Caco-2 (cell line): ENCODE measurements at regions not wholly inside any gene's neighbourhood (a gene's known extent, or its start where the extent isn't known, plus 50 kb on each side); places are given as distances from the start of the nearest gene placed in this dataset.

Source experiments
- BruUV-seq: library from RNA; stranded (reverse); fragments of 400-500 nt; replicated peaks from 2 replicates; lab custom pipeline; 2021; lab: Mats Ljungman, UMichigan
- CTCF ChIA-PET: fragments of 300-600 bp; sonication (Branson Sonifier 250); formaldehyde crosslinking; loops from one replicate; lab custom pipeline; 2022; ENCODE audit warnings: antibody characterized with exemption; lab: Charles Lee
- POLR2A ChIA-PET: fragments of 300-600 bp; sonication (Branson Sonifier 250); formaldehyde crosslinking; loops from one replicate; lab custom pipeline; 2022; ENCODE audit warnings: antibody characterized with exemption; lab: Charles Lee
- DNase-seq, 2 experiments: peaks; one replicate each; pipeline versions ENCODE4 v3.0.0 to v3.0.0-alpha.2; 2020 to 2022
- H3K27me3 ChIP-seq: replicated peaks from 2 replicates; pipeline ENCODE4 v1.6.0; 2011; ENCODE audit warnings: low read length; ENCODE audit not compliant: control insufficient read depth, insufficient read depth
- H3K36me3 ChIP-seq: 2 replicates; pipeline ENCODE4 v1.5.1; 2011; ENCODE audit warnings: low read length; ENCODE audit not compliant: control insufficient read depth, insufficient read depth
- H3K4me1 ChIP-seq: fragments of 250-450 bp; sonication (Bioruptor Pico); 2 replicates; pipeline ENCODE4 v1.5.1; 2020; ENCODE audit warnings: mild to moderate bottlenecking
- H3K4me3 ChIP-seq: 2 replicates; pipeline ENCODE4 v1.5.1; 2011; ENCODE audit warnings: low read depth, mild to moderate bottlenecking, control low read depth, low read length
- H3K9me3 ChIP-seq: fragments of 250-450 bp; sonication (Bioruptor Pico); 2 replicates; pipeline ENCODE4 v1.5.1; 2020; ENCODE audit warnings: mild to moderate bottlenecking, moderate library complexity
- H3K27ac Mint-ChIP-seq: one replicate; pipeline ENCODE4 v1.8.0; 2022; ENCODE audit warnings: mixed read lengths; ENCODE audit not compliant: unreplicated experiment
- H3K27me3 Mint-ChIP-seq: one replicate; pipeline ENCODE4 v1.8.0; 2022; ENCODE audit warnings: mixed read lengths; ENCODE audit not compliant: insufficient read depth, unreplicated experiment
- H3K36me3 Mint-ChIP-seq: one replicate; pipeline ENCODE4 v1.8.0; 2022; ENCODE audit warnings: mild to moderate bottlenecking, mixed read lengths; ENCODE audit not compliant: insufficient read depth, unreplicated experiment
- H3K4me1 Mint-ChIP-seq: one replicate; pipeline ENCODE4 v1.8.0; 2022; ENCODE audit warnings: low read depth, mixed read lengths; ENCODE audit not compliant: unreplicated experiment
- H3K4me3 Mint-ChIP-seq: one replicate; pipeline ENCODE4 v1.8.0; 2022; ENCODE audit warnings: mild to moderate bottlenecking, moderate library complexity, mixed read lengths; ENCODE audit not compliant: unreplicated experiment
- H3K9me3 Mint-ChIP-seq: one replicate; pipeline ENCODE4 v1.8.0; 2022; ENCODE audit warnings: mixed read lengths; ENCODE audit not compliant: unreplicated experiment
- intact Hi-C: fragments of 100-400 bp; cut with micrococcal nuclease; formaldehyde crosslinking; loops from one replicate; pipeline ENCODE4 v1.10.0; 2022; ENCODE audit not compliant: unreplicated experiment
- TF ChIP-seq, protein P1 (sequence below), 2 experiments: fragments of 200-600 bp in 1 of 2; IDR thresholded peaks; 1 replicate in 1 of 2; 2 replicates in 1 of 2; pipeline versions ENCODE4 v1.5.1 to v1.8.0; 2011 to 2022; ENCODE audit warnings: antibody characterized with exemption in 1 of 2, control low read depth in 1 of 2, inconsistent platforms in 1 of 2, low read depth in 1 of 2, low read length in 1 of 2, mild to moderate bottlenecking in 1 of 2, moderate library complexity in 1 of 2; ENCODE audit not compliant: insufficient read depth in 1 of 2, severe bottlenecking in 1 of 2, unreplicated experiment in 1 of 2

DNA sequence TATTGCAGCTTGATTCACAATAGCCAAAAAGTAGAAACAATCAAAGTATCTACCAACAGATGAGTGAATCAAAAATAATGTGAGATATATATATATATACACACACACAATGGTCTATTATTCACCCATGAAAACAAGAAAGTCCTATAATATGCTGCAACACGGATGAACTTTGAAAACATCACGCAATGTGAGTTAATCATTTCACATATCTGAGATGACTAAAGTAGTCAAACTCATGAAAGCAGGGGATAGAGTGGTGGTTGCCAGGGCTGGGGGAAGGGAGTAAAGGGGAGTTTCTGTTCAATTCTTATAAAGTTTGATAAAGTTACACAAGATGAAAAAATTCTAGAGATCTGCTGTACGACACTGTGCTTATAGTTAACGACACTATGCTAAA lies 1234.8 kb downstream of the MRPL39 start:
- Histone ChIP-seq H3K4me1 (no peaks in the 10 kb centered on the region), H3K27me3 (no peaks in the 10 kb centered on the region), H3K4me3 (no peak overlapping the region), H3K9me3 (no peaks in the 10 kb centered on the region), H3K36me3 (no peaks in the 10 kb centered on the region)
- Mint-ChIP-seq H3K36me3 (no peaks in the 10 kb centered on the region), H3K4me3 (no peak overlapping the region), H3K9me3 (no peaks in the 10 kb centered on the region), H3K4me1 (no peaks in the 10 kb centered on the region), H3K27ac (no peak overlapping the region), H3K27me3 (no peaks in the 10 kb centered on the region)
- BruUV-seq, result no TSS peak
- TF ChIP-seq, protein P1, sequence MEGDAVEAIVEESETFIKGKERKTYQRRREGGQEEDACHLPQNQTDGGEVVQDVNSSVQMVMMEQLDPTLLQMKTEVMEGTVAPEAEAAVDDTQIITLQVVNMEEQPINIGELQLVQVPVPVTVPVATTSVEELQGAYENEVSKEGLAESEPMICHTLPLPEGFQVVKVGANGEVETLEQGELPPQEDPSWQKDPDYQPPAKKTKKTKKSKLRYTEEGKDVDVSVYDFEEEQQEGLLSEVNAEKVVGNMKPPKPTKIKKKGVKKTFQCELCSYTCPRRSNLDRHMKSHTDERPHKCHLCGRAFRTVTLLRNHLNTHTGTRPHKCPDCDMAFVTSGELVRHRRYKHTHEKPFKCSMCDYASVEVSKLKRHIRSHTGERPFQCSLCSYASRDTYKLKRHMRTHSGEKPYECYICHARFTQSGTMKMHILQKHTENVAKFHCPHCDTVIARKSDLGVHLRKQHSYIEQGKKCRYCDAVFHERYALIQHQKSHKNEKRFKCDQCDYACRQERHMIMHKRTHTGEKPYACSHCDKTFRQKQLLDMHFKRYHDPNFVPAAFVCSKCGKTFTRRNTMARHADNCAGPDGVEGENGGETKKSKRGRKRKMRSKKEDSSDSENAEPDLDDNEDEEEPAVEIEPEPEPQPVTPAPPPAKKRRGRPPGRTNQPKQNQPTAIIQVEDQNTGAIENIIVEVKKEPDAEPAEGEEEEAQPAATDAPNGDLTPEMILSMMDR (IDR thresholded peaks at IDR 0.05; ENCODE audit: insufficient read depth in 1 of 2, low read depth in 1 of 2, low read length in 1 of 2, severe bottlenecking in 1 of 2, unreplicated experiment in 1 of 2), result no peak
- ChIA-PET CTCF (no interaction called here), POLR2A (no interaction called here)
- intact Hi-C loops, result no loop called here
- DNase-seq, result no peak

DNA sequence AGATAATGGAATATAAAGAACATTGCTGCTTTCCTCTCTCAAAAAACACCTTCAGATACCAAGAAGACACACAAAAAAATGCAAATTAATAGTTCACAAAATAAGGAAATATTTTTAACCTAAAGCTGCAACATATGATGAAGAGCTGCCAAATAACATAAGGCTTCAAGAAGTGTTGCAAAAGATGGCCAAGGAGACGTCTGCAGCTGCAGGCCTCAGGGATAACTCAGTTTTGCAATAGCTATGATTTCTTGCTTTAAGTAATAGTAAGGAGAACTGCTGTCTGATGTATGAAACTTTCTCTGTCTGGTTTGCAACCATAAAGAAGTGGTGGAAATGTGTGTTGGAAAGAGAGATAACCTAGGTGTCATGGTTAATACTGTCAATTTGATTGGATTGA lies 1237.5 kb downstream of the MRPL39 start:
- Histone ChIP-seq H3K4me1 (no peaks in the 10 kb centered on the region), H3K36me3 (no peaks in the 10 kb centered on the region), H3K27me3 (no peaks in the 10 kb centered on the region), H3K9me3 (no peaks in the 10 kb centered on the region), H3K4me3 (no peak overlapping the region)
- no peak for DNase-seq
- POLR2A ChIA-PET, result no interaction called here
- intact Hi-C loops, result no loop called here
- CTCF ChIA-PET, result no interaction called here
- no peak overlapping the region for H3K27ac Mint-ChIP-seq
- H3K36me3 Mint-ChIP-seq, result no peaks in the 10 kb centered on the region
- no peaks in the 10 kb centered on the region for H3K9me3 Mint-ChIP-seq
- no peak overlapping the region for H3K4me3 Mint-ChIP-seq
- BruUV-seq, result no TSS peak
- H3K27me3 Mint-ChIP-seq, result no peaks in the 10 kb centered on the region
- no peaks in the 10 kb centered on the region for H3K4me1 Mint-ChIP-seq
- TF ChIP-seq, protein P1 (IDR thresholded peaks at IDR 0.05; ENCODE audit: insufficient read depth in 1 of 2, low read depth in 1 of 2, low read length in 1 of 2, severe bottlenecking in 1 of 2, unreplicated experiment in 1 of 2), result no peak

DNA sequence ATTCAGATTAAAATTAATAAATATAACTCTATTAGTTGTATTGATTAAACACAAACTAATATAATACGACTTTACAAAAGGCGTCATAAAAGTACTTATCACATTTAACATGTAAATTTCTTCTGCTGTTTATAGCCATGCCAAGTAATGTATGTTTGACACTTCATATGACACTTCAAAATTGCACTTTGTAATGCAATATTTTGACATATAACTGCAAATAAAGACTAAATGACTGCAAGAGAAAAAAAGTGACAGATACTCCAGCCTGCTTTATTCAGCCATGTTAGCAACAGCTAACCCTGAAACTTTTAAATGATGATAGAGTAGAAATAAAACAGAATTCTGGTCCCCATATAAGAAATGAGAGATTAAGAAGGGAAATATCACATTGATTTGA lies 1238.0 kb downstream of the MRPL39 start:
- Mint-ChIP-seq H3K27ac (no peak overlapping the region), H3K9me3 (no peaks in the 10 kb centered on the region), H3K4me3 (no peak overlapping the region), H3K36me3 (no peaks in the 10 kb centered on the region), H3K27me3 (no peaks in the 10 kb centered on the region), H3K4me1 (no peaks in the 10 kb centered on the region)
- no TSS peak for BruUV-seq
- Histone ChIP-seq H3K4me3 (no peak overlapping the region), H3K27me3 (no peaks in the 10 kb centered on the region), H3K9me3 (no peaks in the 10 kb centered on the region), H3K36me3 (no peaks in the 10 kb centered on the region), H3K4me1 (no peaks in the 10 kb centered on the region)
- TF ChIP-seq, protein P1 (IDR thresholded peaks at IDR 0.05; ENCODE audit: insufficient read depth in 1 of 2, low read depth in 1 of 2, low read length in 1 of 2, severe bottlenecking in 1 of 2, unreplicated experiment in 1 of 2), result no peak
- CTCF ChIA-PET, result no interaction called here
- intact Hi-C loops, result no loop called here
- POLR2A ChIA-PET, result no interaction called here
- DNase-seq, result no peak
